GM12874 (cell line): ENCODE measurements at regions not wholly inside any gene's neighbourhood (a gene's known extent, or its start where the extent isn't known, plus 50 kb on each side); places are given as distances from the start of the nearest gene placed in this dataset.

Experiments
- TF ChIP-seq, protein P1 (sequence below): IDR thresholded peaks from 2 replicates; pipeline ENCODE4 v1.5.1; 2011; ENCODE audit warnings: low read depth, mild to moderate bottlenecking, control low read depth, low read length, moderate library complexity; ENCODE audit not compliant: insufficient read depth

GRCh38 chr6:169109411-169110220 lies 144.0 kb downstream of the THBS2 start:
- TF ChIP-seq, protein P1, sequence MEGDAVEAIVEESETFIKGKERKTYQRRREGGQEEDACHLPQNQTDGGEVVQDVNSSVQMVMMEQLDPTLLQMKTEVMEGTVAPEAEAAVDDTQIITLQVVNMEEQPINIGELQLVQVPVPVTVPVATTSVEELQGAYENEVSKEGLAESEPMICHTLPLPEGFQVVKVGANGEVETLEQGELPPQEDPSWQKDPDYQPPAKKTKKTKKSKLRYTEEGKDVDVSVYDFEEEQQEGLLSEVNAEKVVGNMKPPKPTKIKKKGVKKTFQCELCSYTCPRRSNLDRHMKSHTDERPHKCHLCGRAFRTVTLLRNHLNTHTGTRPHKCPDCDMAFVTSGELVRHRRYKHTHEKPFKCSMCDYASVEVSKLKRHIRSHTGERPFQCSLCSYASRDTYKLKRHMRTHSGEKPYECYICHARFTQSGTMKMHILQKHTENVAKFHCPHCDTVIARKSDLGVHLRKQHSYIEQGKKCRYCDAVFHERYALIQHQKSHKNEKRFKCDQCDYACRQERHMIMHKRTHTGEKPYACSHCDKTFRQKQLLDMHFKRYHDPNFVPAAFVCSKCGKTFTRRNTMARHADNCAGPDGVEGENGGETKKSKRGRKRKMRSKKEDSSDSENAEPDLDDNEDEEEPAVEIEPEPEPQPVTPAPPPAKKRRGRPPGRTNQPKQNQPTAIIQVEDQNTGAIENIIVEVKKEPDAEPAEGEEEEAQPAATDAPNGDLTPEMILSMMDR = no peak

DNA sequence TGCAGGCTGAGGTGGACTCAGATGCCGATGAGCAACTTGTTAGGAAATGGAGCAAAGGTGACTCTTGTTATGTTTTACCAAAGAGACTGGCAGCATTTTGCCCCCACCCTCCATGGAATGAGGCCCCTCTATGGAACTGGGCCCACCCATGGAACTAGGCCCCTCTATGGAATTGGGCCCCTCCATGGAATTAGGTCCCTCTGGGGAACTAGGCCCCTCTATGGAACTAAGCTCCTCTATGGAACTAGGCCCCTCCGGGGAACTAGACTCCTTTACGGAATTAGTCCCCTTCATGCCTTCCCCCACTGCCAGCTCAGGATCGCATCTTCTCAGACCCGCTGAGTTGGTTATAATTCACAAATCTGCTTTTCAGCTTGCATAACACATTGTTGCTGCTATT lies 144.9 kb downstream of the THBS2 start:
- TF ChIP-seq, protein P1 = no peak

DNA sequence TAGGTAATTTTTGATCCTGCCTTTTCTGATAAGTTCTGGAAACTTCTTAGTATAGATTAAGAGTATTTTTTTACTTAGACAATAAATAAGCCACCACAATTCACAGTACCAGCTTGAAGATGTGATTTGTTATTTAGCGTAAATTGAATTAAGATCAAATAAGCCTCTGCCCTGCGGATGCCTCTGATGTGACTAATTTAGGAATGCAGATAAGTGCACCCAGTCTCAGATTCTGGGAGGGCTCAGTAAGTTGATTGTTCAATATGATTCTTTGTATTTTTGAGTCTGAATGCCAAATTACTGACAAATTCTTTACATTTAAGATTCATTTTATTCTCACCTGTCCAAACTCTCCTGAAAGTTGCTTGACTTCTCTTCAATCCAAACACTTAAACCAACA lies 147.5 kb downstream of the THBS2 start:
- TF ChIP-seq, protein P1 = no peak

DNA sequence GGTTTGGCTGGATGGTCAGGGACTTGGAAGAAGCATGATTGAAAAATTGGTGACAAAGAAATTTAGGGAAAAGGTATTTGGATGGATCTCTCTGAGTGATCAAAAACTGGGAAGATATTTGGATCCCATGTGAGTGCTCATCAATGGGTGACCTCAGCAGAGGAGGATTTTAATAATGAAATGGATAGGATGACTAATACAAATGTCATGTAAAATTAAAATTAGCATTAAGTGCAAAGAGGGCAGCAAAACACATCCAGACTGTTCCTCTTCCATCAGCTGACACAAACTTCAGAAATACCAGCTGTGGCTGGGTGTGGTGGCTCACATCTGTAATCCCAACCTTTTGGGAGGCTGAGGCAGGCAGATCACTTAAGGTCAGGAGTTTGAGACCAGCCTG lies 151.7 kb downstream of the THBS2 start:
- TF ChIP-seq, protein P1 = no peak

DNA sequence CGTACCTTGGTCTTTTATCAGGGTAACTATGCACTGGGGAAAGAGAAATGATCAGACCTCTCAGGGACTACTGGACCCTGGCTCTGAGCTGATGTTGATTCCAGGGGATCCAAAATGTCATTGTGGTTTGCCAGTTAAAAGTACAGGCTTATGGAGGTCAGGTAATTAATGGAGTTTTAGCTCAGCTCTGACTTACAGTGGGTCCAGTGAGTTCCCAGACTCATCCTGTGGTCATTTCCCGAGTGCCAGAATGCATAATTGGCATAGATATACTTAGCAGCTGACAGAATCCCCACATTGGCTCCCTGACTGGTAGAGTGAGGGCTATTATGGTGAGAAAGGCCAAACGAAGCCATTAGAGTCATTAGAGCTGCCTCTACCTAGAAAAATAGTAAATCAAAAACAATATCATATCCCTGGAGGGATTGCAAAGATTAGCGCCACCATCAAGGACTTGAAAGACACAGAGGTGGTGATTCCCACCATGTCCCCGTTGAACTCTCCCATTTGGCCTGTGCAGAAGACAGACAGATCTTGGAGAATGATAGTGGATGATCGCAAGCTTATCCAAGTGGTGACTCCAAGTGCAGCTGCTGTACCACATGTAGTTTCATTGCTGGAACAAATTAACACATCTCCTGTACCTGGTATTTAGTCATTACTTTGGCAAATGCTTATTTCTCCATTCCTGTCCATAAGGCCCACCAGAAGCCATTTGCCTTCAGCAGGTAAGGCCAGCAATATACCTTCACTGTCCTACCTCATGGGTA lies 152.4 kb downstream of the THBS2 start:
- TF ChIP-seq, protein P1 = no peak

DNA sequence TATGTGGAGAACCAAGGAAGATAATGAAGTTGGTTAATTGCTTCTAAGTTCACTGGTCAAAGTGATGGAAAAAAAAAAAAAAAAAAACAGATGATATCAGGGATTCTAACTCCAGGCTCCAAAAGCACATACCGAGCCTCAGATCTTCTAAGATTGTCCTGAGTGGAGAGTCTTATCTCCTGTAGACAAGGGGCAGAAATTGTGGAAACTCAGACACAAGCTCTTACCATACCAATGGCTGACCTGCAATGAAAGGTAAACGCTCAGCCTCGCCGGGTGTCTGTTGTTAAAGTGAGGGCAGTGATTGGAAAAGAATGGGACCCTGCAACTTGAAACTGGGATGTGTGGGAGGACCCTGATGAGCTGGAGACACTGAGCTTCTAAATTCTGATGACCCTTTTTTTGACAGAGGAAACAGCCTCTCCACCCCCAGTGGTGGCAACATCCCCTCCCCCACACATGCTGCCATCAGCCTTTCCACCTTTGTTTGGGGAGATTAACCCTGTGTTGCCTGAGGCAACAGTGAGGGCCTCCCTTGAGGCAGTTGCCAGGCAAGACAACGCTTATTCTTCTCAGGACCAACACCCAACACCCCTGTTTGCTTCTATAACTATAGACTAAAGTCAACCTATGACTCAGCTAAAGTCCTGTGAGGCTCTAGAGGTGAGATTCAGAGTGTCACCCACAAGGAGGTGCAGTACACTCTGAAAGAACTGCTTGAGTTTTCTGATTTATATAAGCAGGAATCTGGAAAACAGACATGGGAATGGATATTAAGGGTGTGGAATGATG lies 154.0 kb downstream of the THBS2 start:
- TF ChIP-seq, protein P1 = no peak

- TF ChIP-seq, protein P1 = no peak
Measured at GRCh38 chr6:169098116-169098515, 155.5 kb downstream of the THBS2 start.
